Ovary (tissue), 3 donors: ENCODE measurements at regions not wholly inside any gene's neighbourhood (a gene's known extent, or its start where the extent isn't known, plus 50 kb on each side); places are given as distances from the start of the nearest gene placed in this dataset.

Experiments used
- EP300 ChIP-seq: sonication (generic); formaldehyde crosslinking; IDR thresholded peaks from one replicate; pipeline ENCODE4 v1.6.1; 2017; ENCODE audit warnings: antibody characterized with exemption
- POLR2A ChIP-seq: fragments of 450-650 bp; IDR thresholded peaks from one replicate; pipeline ENCODE4 v1.6.1; 2017; ENCODE audit warnings: antibody characterized with exemption, mild to moderate bottlenecking, moderate library complexity
- TF ChIP-seq, protein P1 (sequence below), 3 donors: fragments of 450-650 bp in 2 of 3; fragments of 200-600 bp in 1 of 3; IDR thresholded peaks; one replicate each; pipeline versions ENCODE4 v1.5.1 to v1.8.0; 2016 to 2022; ENCODE audit warnings: antibody characterized with exemption in 3 of 3, mild to moderate bottlenecking in 1 of 3
- donor health status: DM: no; HTN: no; CAD: no.

DNA sequence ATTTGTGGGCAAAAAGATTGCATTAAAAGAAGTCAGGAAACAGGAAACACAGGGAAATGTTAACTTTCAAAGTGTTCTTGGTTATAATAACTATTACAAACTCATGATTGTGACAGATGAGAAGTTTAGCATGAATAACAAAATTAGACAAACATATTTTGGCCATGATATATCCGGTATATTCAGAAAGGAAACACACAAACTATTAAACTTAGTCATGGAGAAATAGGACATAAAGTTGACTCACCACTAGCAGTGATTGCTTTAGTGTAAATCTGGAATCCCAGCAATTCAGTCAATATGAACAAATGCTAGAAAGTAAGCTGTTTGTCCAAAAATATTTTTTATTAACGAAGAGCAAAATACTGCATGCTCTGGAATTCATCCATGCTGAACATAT lies 1299.9 kb downstream of the C4orf33 start:
- TF ChIP-seq POLR2A (no peak), EP300 (no peak)
- TF ChIP-seq, protein P1, sequence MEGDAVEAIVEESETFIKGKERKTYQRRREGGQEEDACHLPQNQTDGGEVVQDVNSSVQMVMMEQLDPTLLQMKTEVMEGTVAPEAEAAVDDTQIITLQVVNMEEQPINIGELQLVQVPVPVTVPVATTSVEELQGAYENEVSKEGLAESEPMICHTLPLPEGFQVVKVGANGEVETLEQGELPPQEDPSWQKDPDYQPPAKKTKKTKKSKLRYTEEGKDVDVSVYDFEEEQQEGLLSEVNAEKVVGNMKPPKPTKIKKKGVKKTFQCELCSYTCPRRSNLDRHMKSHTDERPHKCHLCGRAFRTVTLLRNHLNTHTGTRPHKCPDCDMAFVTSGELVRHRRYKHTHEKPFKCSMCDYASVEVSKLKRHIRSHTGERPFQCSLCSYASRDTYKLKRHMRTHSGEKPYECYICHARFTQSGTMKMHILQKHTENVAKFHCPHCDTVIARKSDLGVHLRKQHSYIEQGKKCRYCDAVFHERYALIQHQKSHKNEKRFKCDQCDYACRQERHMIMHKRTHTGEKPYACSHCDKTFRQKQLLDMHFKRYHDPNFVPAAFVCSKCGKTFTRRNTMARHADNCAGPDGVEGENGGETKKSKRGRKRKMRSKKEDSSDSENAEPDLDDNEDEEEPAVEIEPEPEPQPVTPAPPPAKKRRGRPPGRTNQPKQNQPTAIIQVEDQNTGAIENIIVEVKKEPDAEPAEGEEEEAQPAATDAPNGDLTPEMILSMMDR (IDR thresholded peaks at IDR 0.05): no peak
